Mesothelial cell of epicardium (in vitro differentiated cells): ENCODE measurements at regions not wholly inside any gene's neighbourhood (a gene's known extent, or its start where the extent isn't known, plus 50 kb on each side); places are given as distances from the start of the nearest gene placed in this dataset.

ENCODE experiments used
- DNase-seq, 2 experiments: peaks; one replicate each; pipeline ENCODE4 v3.0.0; 2021; ENCODE audit warnings: low spot score in 2 of 2; ENCODE audit not compliant: unreplicated experiment in 2 of 2
- H3K27ac Mint-ChIP-seq: 2 replicates; pipeline ENCODE4 v1.8.0; 2021; ENCODE audit warnings: mixed read lengths
- H3K27me3 Mint-ChIP-seq: 2 replicates; pipeline ENCODE4 v1.8.0; 2021; ENCODE audit warnings: low read depth, mixed read lengths
- H3K36me3 Mint-ChIP-seq: 2 replicates; pipeline ENCODE4 v1.8.0; 2021; ENCODE audit warnings: mixed read lengths
- H3K4me1 Mint-ChIP-seq: 2 replicates; pipeline ENCODE4 v1.8.0; 2021; ENCODE audit warnings: mixed read lengths
- H3K4me3 Mint-ChIP-seq: 2 replicates; pipeline ENCODE4 v1.8.0; 2021; ENCODE audit warnings: mild to moderate bottlenecking, moderate library complexity, mixed read lengths
- H3K9me3 Mint-ChIP-seq: 2 replicates; pipeline ENCODE4 v1.8.0; 2021; ENCODE audit warnings: mixed read lengths
- TF ChIP-seq, protein P1 (sequence below): fragments of 200-600 bp; sonication (generic); IDR thresholded peaks from one replicate; pipeline ENCODE4 v1.5.0; 2021; ENCODE audit warnings: antibody characterized with exemption; ENCODE audit not compliant: unreplicated experiment

DNA sequence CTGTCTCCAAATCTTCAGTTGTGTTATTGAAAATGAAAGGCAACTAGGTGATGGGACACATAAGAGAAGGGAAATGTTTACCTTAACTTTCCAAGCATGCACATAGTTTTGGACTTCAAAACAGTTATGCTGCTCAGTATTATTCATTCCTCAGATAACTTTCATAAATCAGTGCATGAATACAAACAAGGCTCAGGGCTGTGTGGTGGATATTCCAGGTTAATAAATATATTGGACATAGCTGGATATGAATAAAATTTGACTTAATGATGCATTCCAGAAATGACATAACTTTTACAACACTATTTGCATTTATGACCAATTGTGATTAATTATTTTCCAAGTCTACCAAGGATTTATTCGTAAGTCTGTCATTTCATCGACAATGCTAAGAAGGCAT is 301.2 kb upstream of the ZNF804A start:
- no peak overlapping the region for H3K4me3 Mint-ChIP-seq
- peaks cover 8% of the 10 kb centered on the region for H3K4me1 Mint-ChIP-seq
- H3K27me3 Mint-ChIP-seq, result no peaks in the 10 kb centered on the region
- H3K27ac Mint-ChIP-seq, result no peak overlapping the region
- no peaks in the 10 kb centered on the region for H3K36me3 Mint-ChIP-seq
- no peak for DNase-seq
- TF ChIP-seq, protein P1, sequence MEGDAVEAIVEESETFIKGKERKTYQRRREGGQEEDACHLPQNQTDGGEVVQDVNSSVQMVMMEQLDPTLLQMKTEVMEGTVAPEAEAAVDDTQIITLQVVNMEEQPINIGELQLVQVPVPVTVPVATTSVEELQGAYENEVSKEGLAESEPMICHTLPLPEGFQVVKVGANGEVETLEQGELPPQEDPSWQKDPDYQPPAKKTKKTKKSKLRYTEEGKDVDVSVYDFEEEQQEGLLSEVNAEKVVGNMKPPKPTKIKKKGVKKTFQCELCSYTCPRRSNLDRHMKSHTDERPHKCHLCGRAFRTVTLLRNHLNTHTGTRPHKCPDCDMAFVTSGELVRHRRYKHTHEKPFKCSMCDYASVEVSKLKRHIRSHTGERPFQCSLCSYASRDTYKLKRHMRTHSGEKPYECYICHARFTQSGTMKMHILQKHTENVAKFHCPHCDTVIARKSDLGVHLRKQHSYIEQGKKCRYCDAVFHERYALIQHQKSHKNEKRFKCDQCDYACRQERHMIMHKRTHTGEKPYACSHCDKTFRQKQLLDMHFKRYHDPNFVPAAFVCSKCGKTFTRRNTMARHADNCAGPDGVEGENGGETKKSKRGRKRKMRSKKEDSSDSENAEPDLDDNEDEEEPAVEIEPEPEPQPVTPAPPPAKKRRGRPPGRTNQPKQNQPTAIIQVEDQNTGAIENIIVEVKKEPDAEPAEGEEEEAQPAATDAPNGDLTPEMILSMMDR, result no peak
- no peaks in the 10 kb centered on the region for H3K9me3 Mint-ChIP-seq

DNA sequence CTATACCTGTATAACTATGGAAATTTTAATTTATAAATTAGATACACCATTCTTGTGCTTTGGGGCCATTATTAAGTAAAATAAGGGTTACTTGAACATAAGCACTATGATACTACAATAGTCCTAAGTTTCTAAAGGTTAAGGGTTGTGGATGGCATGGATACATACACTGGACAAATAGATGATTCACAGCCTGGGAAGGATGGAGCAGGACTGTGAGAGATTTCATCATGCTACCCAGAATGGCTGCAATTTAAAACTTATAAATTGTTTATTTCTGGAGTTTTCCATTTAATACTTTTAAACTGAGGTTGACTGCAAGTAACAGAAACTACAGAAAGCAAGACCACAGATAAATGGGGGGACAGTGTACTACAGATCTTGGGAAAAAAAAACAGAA is 295.8 kb upstream of the ZNF804A start:
- H3K27ac Mint-ChIP-seq, result no peak overlapping the region

DNA sequence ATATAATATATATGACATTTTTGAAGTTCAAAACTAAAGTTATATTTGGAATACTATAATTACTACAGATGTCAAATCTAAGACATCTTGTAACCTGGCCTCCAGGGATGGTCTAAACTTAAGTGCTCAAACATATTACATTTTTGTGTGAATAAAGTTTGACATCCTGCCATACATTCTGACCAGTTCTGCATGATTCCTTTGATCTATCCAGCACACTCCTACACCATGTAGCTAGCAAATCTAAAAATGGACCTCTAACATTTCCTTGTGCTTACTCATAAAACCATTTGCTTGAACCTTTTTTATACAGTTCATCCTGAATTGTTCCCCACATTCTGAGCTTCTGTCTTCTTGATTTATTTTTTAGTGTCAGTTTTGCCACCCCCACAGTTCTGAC is 294.3 kb upstream of the ZNF804A start:
- TF ChIP-seq, protein P1, result no peak
- Mint-ChIP-seq H3K27ac (no peak overlapping the region), H3K4me3 (no peak overlapping the region), H3K36me3 (no peaks in the 10 kb centered on the region), H3K27me3 (peaks cover 2% of the 10 kb centered on the region), H3K9me3 (no peaks in the 10 kb centered on the region), H3K4me1 (no peaks in the 10 kb centered on the region)
- no peak for DNase-seq

More for the DNA sequence above, 295.8 kb upstream of the ZNF804A start:
- TF ChIP-seq, protein P1, result no peak
- H3K36me3 Mint-ChIP-seq, result no peaks in the 10 kb centered on the region
- no peak for DNase-seq
- no peak overlapping the region for H3K4me3 Mint-ChIP-seq
- no peaks in the 10 kb centered on the region for H3K9me3 Mint-ChIP-seq
- H3K4me1 Mint-ChIP-seq, result no peaks in the 10 kb centered on the region
- peaks cover 2% of the 10 kb centered on the region for H3K27me3 Mint-ChIP-seq

DNA sequence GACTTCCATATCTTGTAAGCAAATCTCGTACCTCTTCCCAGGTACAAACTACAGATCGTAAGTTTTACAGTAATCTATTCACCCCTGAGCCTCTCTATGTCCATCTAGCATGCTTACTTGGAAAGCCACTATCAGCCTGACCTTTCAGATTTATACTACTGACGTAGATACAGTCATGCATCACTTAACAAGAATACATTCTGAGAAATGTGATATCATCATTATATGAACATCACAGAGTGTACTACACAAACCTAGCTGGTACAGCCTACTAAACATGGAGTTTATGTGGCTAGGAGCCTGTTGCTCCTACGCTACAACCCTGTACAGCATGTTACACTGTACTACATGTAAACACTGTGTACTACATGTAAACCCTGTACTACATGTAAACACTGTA is 293.2 kb upstream of the ZNF804A start:
- DNase-seq, result no peak
- TF ChIP-seq, protein P1, result no peak
- Mint-ChIP-seq H3K27ac (no peak overlapping the region), H3K27me3 (peaks cover 2% of the 10 kb centered on the region), H3K9me3 (no peaks in the 10 kb centered on the region), H3K36me3 (no peaks in the 10 kb centered on the region), H3K4me3 (no peak overlapping the region), H3K4me1 (no peaks in the 10 kb centered on the region)

DNA sequence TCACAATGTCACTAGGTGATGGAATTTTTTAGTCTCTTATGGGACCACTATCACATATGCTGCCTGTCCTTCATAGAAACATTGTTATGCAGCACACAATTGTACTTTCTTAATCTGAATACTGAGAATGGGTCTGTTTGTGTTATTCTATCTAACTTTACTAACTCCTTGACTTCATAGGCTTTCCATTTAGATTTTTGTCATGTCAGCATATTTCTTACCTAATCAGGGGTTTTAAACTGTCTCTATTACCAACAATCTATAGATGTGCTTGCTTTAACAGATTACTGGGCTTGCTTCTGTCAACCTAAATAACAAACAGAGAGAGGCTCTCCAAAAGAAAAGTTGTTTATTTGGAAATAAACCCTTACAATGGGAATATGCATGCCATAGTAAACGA is 289.6 kb upstream of the ZNF804A start:
- no peak for DNase-seq
- no peak overlapping the region for H3K4me3 Mint-ChIP-seq
- peaks cover 2% of the 10 kb centered on the region for H3K27me3 Mint-ChIP-seq
- H3K36me3 Mint-ChIP-seq, result no peaks in the 10 kb centered on the region
- TF ChIP-seq, protein P1, result no peak
- H3K4me1 Mint-ChIP-seq, result no peaks in the 10 kb centered on the region
- no peaks in the 10 kb centered on the region for H3K9me3 Mint-ChIP-seq
- no peak overlapping the region for H3K27ac Mint-ChIP-seq

DNA sequence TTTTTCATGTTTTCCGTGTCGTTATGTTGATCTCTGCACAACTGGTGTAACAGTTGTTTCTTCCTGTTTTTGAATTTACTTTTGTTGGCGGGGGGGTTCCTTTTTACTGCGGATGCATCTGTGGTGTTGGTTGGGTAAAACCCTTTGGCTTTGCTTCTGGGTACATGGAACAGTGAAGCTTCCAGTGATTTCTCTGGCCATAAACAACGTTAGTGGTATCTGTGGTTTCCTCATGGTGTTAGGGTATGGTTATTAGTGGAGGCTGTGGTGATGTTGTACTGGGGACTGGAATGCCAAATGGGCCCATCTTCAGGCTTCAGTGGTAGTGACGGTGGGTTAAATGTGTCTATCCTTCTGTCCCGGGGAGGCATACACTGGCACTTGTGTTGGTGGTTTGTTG is 285.4 kb upstream of the ZNF804A start:
- Mint-ChIP-seq H3K4me1 (no peaks in the 10 kb centered on the region), H3K36me3 (no peaks in the 10 kb centered on the region), H3K4me3 (no peak overlapping the region), H3K27me3 (no peaks in the 10 kb centered on the region), H3K9me3 (no peaks in the 10 kb centered on the region), H3K27ac (no peak overlapping the region)
- TF ChIP-seq, protein P1, result no peak
- DNase-seq, result no peak
